AG09309 (cell line): ENCODE measurements at regions not wholly inside any gene's neighbourhood (a gene's known extent, or its start where the extent isn't known, plus 50 kb on each side); places are given as distances from the start of the nearest gene placed in this dataset.
"Not testable (repeated sequence)": the region's sequence is repeated elsewhere in the genome, so short reads cannot be mapped to it uniquely, and the experiment has no call there.

Source experiments
- DNase-seq: peaks from one replicate; pipeline ENCODE4 v3.0.0-alpha.2; 2010; ENCODE audit warnings: low read depth
- H3K4me3 ChIP-seq: 2 replicates; pipeline ENCODE4 v1.5.1; 2011; ENCODE audit warnings: mild to moderate bottlenecking, low read depth, low read length, moderate library complexity; ENCODE audit not compliant: control insufficient read depth
- CTCF ChIP-seq: IDR thresholded peaks from 2 replicates; pipeline ENCODE4 v1.5.1; 2011; ENCODE audit warnings: mild to moderate bottlenecking, low read depth, low read length, inconsistent platforms; ENCODE audit not compliant: insufficient read depth, control insufficient read depth; ENCODE audit errors: missing control alignments

DNA sequence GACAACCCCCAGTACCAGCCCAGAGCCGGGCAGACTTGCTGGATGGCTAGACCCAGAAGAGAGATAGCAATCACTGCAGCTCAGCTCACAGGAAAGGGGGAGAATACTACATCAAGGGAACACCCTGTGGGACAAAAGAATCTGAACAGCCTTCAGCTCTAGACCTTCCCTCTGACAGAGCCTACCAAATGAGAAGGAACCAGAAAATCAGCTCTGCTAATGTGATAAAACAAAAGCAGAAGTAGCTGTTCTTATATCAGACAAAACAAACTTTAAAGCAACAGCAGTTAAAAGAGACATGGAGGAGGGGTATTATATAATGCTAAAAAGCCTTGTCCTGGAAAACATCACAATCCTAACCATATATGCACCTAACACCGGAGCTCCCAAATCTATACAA is 283.3 kb downstream of the KLF13 start:
- no peak for TF ChIP-seq CTCF
- DNase-seq: no peak
- H3K4me3 ChIP-seq: no peak overlapping the region

DNA sequence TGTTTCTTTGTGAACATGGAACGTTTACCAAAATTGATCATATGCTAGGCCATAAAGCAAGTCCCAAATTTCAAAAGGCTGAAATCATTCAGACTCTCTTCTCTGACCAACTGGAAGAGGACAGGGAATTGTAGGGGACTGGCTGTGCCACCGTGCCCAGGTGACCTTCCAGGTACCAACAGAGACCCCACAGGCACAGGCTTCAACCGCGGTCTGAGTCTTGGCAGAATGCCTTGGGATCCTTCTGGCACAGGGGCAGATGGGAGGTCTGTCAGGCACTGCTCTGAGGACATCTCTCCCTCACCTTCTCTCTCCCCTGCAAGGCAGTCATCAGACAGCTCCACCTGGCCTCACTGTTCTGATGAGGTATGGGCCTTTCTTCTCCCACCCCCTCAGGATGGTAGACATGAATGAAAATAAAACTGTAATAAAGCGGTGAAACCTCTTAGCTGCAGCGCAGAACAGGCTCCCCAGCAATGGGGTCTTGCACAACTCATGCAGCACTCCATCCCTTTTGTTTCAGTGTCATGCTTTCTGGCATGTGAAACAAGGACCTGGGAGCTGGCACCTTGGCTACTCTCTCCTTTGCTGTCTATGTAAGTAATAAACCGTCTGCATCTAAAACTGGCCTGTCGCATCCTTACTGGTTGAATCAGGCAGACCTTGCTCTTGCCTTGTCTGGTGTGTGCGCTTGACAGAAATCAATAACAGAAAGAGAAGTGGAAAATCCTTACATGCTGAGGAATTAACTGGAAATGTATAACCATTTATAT is 289.2 kb downstream of the KLF13 start:
- no peak overlapping the region for H3K4me3 ChIP-seq
- no peak for TF ChIP-seq CTCF
- no peak for DNase-seq

- not testable (repeated sequence) for DNase-seq, H3K4me3 ChIP-seq
Observed at GRCh38 chr15:31623297-31623696, 296.7 kb downstream of the KLF13 start.

- not testable (repeated sequence) for DNase-seq
Observed at GRCh38 chr15:31624115-31624514, 297.5 kb downstream of the KLF13 start.

DNA sequence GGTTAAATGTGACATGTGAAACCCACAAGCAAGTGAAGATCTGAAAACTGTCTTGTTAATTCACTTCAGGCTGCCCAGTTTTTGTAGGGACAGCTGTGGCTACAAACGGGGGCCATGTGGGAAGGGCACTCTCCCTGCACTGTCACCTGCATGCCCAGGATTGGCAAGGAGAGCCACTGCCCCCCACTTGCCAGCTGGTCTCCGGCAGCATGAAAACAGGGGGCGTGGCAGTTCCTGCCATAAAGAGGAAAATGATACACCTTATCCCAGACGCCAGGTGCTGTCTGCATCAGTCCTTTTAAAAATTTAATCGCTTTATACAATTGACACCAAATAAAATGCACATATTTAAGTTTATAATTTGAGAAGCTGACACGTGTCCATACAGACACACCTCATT is 309.1 kb downstream of the KLF13 start:
- not testable (repeated sequence) for DNase-seq, H3K4me3 ChIP-seq

More at GRCh38 chr15:31624115-31624514, 297.5 kb downstream of the KLF13 start:
- H3K4me3 ChIP-seq: not testable (repeated sequence)

DNA sequence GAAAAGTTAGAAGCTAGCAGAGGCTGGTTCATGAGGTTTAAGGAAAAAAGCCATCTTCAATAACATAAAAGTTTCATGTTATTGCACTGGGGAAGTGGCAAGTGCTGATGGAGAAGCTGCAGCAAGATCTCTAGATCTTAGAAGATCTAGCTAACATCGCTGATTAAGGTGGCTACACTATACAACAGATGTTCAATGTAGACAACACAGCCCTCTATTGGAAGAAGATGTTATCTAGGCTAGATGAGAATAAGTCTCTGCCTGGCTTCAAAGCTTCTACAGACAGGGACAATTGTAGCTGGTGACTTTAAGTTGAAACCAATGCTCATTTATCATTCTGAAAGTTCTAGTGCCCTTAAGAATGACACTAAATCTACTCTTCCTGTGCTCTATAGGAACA is 310.3 kb downstream of the KLF13 start:
- not testable (repeated sequence) for DNase-seq, H3K4me3 ChIP-seq

DNA sequence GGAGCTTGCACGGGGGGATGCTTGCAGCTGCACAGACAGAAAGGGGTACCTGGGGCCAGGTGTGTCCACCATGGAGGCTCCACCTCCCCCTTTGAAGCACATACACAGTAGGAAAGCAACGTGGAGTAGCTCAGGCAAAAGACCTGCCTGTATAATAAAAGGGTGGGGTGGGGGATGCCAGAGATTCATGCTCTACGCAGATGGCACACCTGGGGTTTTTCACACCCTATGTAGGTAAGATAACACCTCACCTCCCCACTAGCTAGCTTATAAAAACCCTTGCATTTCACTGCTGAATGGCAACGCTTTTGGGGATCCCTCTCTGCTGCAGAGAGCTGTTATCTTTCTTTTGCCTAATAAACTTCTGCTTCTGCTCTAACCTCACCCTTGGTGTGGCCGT is 317.3 kb downstream of the KLF13 start:
- not testable (repeated sequence) for H3K4me3 ChIP-seq, DNase-seq

GRCh38 chr15:31644761-31645160 is 318.1 kb downstream of the KLF13 start:
- DNase-seq, H3K4me3 ChIP-seq: not testable (repeated sequence)

DNA sequence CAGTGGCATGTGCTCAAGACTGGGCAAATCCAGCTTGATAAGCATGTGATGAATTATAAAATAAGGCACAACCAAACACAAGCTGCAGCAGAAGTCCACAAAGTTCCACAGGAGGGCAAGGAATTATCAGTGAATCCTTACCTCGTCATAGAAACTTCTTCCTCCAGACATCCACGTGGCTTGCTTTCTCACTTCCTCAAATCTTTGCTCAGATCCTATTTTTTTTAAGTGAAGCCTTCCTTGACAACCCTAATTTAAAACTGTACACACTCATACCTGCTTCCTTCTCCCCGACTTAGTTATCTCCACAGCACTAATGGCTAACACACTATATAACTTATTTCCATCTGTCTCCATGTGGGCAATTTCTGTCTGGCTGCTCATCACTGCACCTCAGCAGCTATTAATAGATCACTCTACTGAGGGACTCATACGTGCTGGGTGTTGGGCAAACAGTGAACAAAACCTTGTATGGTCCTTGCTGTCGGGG is 320.7 kb downstream of the KLF13 start:
- not testable (repeated sequence) for H3K4me3 ChIP-seq, DNase-seq

GRCh38 chr15:31649634-31650033 is 323.0 kb downstream of the KLF13 start:
- DNase-seq: not testable (repeated sequence)

DNA sequence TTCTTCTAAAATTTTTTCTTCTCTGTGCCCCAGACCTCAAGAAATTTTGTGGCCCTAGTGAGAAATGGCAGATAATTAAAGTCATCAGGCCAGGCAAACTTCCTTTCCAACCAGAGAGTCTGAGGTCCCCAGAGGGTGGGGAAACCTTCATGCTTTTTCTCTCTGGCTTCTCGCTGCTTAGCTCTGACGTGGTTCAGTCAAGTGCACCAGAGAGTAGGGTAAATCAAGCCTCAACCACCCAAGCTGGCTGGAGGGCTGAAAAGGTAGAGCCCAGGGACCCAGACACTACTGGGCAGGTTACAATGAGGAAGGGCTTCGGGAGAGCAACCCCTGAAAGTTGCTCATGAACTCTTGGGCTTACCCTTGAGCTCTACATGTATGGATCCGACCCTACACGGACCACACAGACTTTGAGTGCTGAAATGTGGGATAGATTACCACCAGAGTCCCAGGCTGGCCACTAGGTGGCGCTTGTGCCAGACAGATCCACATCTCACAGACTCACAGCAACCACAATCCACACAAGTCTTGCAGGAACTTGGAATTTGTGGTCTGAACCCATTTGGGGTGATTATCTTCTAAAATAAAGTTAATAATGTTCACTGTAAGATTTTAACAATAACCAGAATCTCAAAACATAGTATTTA is 323.5 kb downstream of the KLF13 start:
- not testable (repeated sequence) for DNase-seq, H3K4me3 ChIP-seq
- TF ChIP-seq CTCF: peak; percentile 20

More at GRCh38 chr15:31649634-31650033, 323.0 kb downstream of the KLF13 start:
- not testable (repeated sequence) for H3K4me3 ChIP-seq

DNA sequence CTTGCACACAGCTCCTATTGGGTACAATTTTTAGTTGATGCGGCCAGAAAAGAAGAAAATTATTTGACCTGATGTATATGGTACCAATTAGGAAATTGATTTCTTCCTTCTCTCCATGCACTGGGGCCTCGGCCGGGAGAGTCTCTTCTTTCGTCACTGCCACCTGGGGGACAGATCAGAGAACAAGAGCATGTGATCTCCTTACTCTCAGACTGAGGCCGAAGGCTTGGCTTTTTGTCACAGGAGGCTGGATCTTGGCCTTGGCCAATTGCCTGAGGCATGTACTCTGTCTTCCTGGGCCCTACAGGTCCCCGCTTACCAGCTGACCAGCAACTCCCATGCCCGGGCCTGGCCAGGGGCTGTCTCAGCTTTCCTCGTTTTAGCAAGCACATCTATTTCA is 330.3 kb downstream of the KLF13 start:
- DNase-seq, H3K4me3 ChIP-seq: not testable (repeated sequence)
